Left lung (tissue), 4 donors: ENCODE measurements at regions not wholly inside any gene's neighbourhood (a gene's known extent, or its start where the extent isn't known, plus 50 kb on each side); places are given as distances from the start of the nearest gene placed in this dataset.
"Not testable (repeated sequence)": the region's sequence is repeated elsewhere in the genome, so short reads cannot be mapped to it uniquely, and the experiment has no call there.

Experiments used
- ATAC-seq: fragments of 200-7000 bp; cut with Tn5 transposase; one replicate; pipeline ENCODE4 v1.9.1; 2020; ENCODE audit warnings: moderate library complexity
- DNase-seq, 4 donors: peaks; one replicate each; pipeline ENCODE4 v3.0.0-alpha.2; 2013 to 2020
- H3K27ac ChIP-seq, 2 donors: fragments of 200-600 bp; sonication (generic) in 1 of 2; one replicate each; pipeline versions ENCODE4 v1.5.0 to v1.8.0; 2020 to 2021
- H3K27me3 ChIP-seq, 2 donors: fragments of 200-600 bp; sonication (generic) in 1 of 2; one replicate each; pipeline versions ENCODE4 v1.5.0 to v1.8.0; 2020 to 2021
- H3K36me3 ChIP-seq, 2 donors: fragments of 200-600 bp; sonication (generic) in 1 of 2; one replicate each; pipeline versions ENCODE4 v1.5.0 to v1.8.0; 2020 to 2021
- H3K4me1 ChIP-seq, 2 donors: fragments of 200-600 bp; one replicate each; pipeline ENCODE4 v1.8.0; 2021
- H3K4me3 ChIP-seq, 2 donors: fragments of 200-600 bp; sonication (generic) in 1 of 2; one replicate each; pipeline versions ENCODE4 v1.5.0 to v1.8.0; 2020 to 2021; ENCODE audit warnings: mild to moderate bottlenecking in 1 of 2
- H3K9me3 ChIP-seq, 2 donors: fragments of 200-600 bp; sonication (generic) in 1 of 2; one replicate each; pipeline versions ENCODE4 v1.5.0 to v1.8.0; 2020 to 2021
- CTCF ChIP-seq, 2 donors: fragments of 200-600 bp; sonication (generic) in 1 of 2; IDR thresholded peaks; one replicate each; pipeline versions ENCODE4 v1.5.0 to v1.8.0; 2021; ENCODE audit warnings: antibody characterized with exemption in 2 of 2
- intact Hi-C, 2 donors: fragments of 100-400 bp; cut with DNase I; formaldehyde crosslinking; loops; one replicate each; pipeline versions ENCODE4 v1.11.2 to v1.14.2; 2022
- microRNA-seq, 2 donors: library from miRNA; unstranded; fragments of <30 nt; microRNA quantifications; one replicate each; pipeline ENCODE4, GENCODE V29; 2019
- donor health status: DM: no; HTN: yes; CAD: no.
- donor health status: DM: no; HTN: no; CAD: no.

- intact Hi-C loops = no loop called here
- no peak for ATAC-seq
- no peak overlapping the region for H3K4me3 ChIP-seq
- no peak overlapping the region for H3K27ac ChIP-seq
- H3K27me3 ChIP-seq = peaks cover 0 to 7% of the 10 kb centered on the region in 2 donors
- no peaks in the 10 kb centered on the region for H3K4me1 ChIP-seq
- TF ChIP-seq CTCF (IDR thresholded peaks at IDR 0.05) = no peak
- no peaks in the 10 kb centered on the region for H3K36me3 ChIP-seq
- DNase-seq = no peak
- H3K9me3 ChIP-seq = peaks cover 0 to 5% of the 10 kb centered on the region in 2 donors
These were observed 273.5 kb downstream of the TCERG1L start for GRCh38 chr10:131038056-131038455.

GRCh38 chr10:131041031-131041430 lies 270.5 kb downstream of the TCERG1L start:
- Histone ChIP-seq H3K36me3 (no peaks in the 10 kb centered on the region), H3K4me1 (no peaks in the 10 kb centered on the region), H3K27ac (no peak overlapping the region), H3K4me3 (no peak overlapping the region), H3K9me3 (peaks cover 0 to 5% of the 10 kb centered on the region in 2 donors), H3K27me3 (peaks cover 0 to 22% of the 10 kb centered on the region in 2 donors)
- no peak for DNase-seq
- no peak for ATAC-seq
- TF ChIP-seq CTCF (IDR thresholded peaks at IDR 0.05) = no peak
- intact Hi-C loops = no loop called here

- H3K36me3 ChIP-seq = no peaks in the 10 kb centered on the region
- intact Hi-C loops = no loop called here
- no peak overlapping the region for H3K27ac ChIP-seq
- H3K4me3 ChIP-seq = no peak overlapping the region
- no peak for TF ChIP-seq CTCF (IDR thresholded peaks at IDR 0.05)
- H3K9me3 ChIP-seq = peaks cover 0 to 5% of the 10 kb centered on the region in 2 donors
- peaks cover 0 to 17% of the 10 kb centered on the region in 2 donors for H3K27me3 ChIP-seq
- no peaks in the 10 kb centered on the region for H3K4me1 ChIP-seq
- DNase-seq (no peak), ATAC-seq (no peak)
These were observed 270.1 kb downstream of the TCERG1L start for GRCh38 chr10:131041441-131041840.

- H3K27ac ChIP-seq, H3K4me3 ChIP-seq, H3K36me3 ChIP-seq, intact Hi-C loops, H3K9me3 ChIP-seq, DNase-seq, ATAC-seq, H3K4me1 ChIP-seq: not testable (repeated sequence)
- H3K27me3 ChIP-seq = peaks cover 0 to 16% of the 10 kb centered on the region in 2 donors
These were observed 269.5 kb downstream of the TCERG1L start for GRCh38 chr10:131042015-131042414.

Small RNA genes lying in the stretch of these regions (microRNA-seq; reads per million reads assigned to microRNA genes)
- gene MIR378C = 0 reads per million in 2 donors
